A673 (cell line): ENCODE measurements at regions not wholly inside any gene's neighbourhood (a gene's known extent, or its start where the extent isn't known, plus 50 kb on each side); places are given as distances from the start of the nearest gene placed in this dataset.

Source experiments
- EZH2 ChIP-seq: fragments of 200-600 bp; sonication (generic); IDR thresholded peaks from 2 replicates; pipeline ENCODE4 v1.6.1; 2017; ENCODE audit warnings: borderline replicate concordance, low read depth, mild to moderate bottlenecking, mixed read lengths, antibody characterized with exemption, low read length; ENCODE audit not compliant: poor library complexity, severe bottlenecking
- TF ChIP-seq, protein P1 (sequence below): fragments of 300-800, 200-600 bp; sonication (generic); conservative IDR thresholded peaks from 2 replicates; pipeline ENCODE4 v1.5.1; 2017; ENCODE audit warnings: low read depth, mild to moderate bottlenecking, antibody characterized with exemption, low read length, moderate library complexity, mixed read lengths

DNA sequence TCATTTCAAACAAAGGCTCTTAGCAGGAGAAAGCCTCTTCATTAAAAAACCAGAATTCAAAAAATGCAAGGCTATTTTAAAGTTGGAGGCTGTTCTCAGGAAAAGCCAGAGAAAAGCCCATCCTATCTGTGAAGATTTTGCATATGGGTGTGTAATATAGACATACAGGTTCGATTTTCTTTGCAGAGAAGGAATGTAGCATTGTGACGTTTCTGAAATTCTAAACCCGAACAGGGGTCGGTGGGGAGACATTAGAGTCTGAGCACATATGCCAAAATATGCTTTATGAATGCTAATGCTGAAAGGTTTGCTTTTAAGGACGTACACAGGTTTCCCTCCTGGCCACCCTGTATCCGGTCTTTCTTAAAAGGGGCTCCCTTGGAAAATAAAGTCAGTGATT, 363.1 kb upstream of the PAPPA start:
- TF ChIP-seq, protein P1, sequence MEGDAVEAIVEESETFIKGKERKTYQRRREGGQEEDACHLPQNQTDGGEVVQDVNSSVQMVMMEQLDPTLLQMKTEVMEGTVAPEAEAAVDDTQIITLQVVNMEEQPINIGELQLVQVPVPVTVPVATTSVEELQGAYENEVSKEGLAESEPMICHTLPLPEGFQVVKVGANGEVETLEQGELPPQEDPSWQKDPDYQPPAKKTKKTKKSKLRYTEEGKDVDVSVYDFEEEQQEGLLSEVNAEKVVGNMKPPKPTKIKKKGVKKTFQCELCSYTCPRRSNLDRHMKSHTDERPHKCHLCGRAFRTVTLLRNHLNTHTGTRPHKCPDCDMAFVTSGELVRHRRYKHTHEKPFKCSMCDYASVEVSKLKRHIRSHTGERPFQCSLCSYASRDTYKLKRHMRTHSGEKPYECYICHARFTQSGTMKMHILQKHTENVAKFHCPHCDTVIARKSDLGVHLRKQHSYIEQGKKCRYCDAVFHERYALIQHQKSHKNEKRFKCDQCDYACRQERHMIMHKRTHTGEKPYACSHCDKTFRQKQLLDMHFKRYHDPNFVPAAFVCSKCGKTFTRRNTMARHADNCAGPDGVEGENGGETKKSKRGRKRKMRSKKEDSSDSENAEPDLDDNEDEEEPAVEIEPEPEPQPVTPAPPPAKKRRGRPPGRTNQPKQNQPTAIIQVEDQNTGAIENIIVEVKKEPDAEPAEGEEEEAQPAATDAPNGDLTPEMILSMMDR: no peak
- TF ChIP-seq EZH2: no peak
